ENCODE measurements at regions not wholly inside any gene's neighbourhood (a gene's known extent, or its start where the extent isn't known, plus 50 kb on each side); places are given as distances from the start of the nearest gene placed in this dataset.

DNA sequence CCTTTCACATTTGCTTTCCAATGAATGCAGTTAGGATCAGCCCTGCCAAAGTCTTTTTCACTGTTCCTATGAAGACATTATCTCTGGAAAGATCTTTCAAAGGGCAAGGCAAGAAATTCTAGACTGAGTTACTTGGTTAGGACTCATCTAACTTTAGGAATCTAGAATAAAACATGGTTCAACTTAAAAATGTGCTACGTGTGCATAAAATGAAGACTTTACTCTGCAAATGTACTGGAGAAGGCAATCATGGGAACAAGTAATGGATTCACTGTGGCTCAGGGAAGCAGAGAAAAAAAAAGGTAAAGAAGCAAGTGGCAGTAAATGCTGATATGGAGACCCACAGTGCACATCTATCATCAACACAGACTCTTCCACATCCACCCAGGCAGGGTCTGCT lies 297.4 kb downstream of the HNRNPD start:
- no peak for FAIRE-seq

GRCh38 chr4:82071951-82072350 lies 301.8 kb downstream of the HNRNPD start:
- FAIRE-seq: no peak

DNA sequence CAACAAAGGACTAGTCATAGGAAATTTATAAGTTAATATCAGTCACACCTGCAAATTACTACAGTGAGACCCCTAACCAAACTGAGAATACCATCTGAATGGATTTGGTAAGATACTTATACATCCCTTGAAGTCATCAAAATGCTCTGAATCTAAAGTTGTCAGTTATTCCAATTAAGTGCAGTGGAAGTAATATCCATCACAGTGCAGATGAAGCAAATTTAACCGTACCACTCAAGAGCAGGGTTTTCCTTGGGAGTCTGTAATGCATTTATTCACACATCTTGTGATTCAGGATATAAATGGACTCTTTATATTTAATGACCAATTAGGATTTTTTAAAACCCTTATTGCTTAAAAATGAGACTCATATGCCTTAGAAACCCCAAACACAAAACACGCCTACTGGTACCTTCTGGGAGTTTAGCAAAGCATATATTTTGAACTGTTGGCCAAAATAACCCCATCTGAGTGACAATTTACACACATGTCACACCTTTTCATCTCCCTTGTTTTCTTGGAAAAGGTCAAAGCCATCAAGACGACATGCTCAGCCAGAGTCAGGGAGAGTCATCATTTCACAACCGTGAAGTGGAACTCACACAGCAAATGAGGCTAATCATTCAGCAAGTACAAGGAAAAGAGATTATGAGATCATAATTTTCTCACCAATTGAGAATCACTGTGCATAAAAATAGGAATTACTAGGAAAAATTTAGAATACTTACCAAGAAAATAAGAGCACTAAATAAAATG lies 303.7 kb downstream of the HNRNPD start:
- FAIRE-seq: no peak

GRCh38 chr4:82063017-82063416 lies 310.8 kb downstream of the HNRNPD start:
- no peak for FAIRE-seq

DNA sequence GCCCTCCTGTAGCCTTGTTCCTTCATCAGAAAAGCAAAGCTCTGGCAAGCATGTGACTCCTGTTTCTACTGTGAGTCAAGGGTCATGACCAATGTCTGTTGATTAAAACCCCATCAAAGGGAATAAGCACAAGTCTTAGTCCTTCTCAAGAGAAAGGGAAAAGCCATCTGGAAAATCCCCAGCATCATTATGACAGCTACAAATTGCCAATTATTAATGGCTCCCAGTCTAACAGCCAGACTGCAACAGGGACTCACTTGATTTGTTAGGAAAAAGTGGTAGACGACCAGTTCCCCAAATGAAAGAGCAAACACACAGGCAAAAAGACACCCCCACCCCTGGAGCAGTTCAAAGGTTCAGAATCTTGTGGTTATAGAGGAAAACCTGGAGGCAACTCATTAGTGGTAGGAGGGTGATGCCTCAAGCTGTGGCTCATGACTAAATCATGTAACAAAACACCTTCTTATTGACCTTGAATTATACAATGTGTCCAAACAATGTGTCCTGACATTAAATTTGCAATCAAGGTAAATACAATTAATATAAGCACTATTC lies 315.7 kb downstream of the HNRNPD start:
- no peak for FAIRE-seq

- FAIRE-seq: no peak
These were observed 318.6 kb downstream of the HNRNPD start for GRCh38 chr4:82055156-82055555.

DNA sequence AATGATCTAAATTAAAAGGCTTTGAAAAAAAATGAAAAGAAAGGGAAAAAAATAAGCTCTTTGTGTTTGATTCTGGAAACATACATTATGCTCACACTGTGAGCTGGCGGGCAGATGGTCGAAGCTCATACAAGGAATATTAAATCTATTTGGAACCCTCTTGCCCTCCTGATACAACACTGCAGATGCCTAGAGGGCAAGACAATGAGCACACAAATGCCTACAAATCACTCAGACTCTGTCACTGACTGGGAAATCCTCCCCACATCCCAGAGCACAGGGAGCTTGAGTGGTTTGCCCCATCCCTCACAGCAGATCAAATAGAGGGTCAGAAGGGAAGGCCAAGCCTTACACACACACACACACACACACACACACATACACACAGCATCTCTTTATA lies 320.4 kb downstream of the HNRNPD start:
- no peak for FAIRE-seq

- no peak for FAIRE-seq
These were observed 323.0 kb downstream of the HNRNPD start for GRCh38 chr4:82050796-82051195.

GRCh38 chr4:82049294-82049693 lies 324.5 kb downstream of the HNRNPD start:
- no peak for FAIRE-seq

GRCh38 chr4:82047731-82048130 lies 326.1 kb downstream of the HNRNPD start:
- no peak for FAIRE-seq

DNA sequence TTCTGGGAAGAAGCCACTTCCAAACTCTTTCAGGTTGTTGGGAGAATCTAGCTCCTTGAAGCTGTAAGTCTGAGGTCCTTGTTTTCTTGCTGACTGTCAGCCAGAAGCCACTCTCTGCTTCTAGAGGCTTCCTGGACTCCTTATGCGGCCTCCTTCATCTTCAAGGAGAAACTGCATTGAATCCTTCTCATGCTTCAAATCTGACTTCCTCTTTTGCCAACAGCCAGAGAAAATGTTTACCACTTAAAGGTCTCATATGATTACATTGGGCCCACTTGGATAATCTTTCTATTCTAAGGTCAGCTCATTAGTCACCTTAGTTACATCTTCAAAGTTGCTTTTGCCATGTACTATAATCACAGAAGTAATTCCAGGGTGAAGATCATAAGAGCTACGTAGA lies 327.0 kb downstream of the HNRNPD start:
- FAIRE-seq: no peak

GRCh38 chr4:82045267-82045666 lies 328.5 kb downstream of the HNRNPD start:
- FAIRE-seq: no peak

- no peak for FAIRE-seq
These were observed 329.4 kb downstream of the HNRNPD start for GRCh38 chr4:82044141-82044993.

- FAIRE-seq: no peak
These were observed 330.0 kb downstream of the HNRNPD start for GRCh38 chr4:82043809-82044137.

DNA sequence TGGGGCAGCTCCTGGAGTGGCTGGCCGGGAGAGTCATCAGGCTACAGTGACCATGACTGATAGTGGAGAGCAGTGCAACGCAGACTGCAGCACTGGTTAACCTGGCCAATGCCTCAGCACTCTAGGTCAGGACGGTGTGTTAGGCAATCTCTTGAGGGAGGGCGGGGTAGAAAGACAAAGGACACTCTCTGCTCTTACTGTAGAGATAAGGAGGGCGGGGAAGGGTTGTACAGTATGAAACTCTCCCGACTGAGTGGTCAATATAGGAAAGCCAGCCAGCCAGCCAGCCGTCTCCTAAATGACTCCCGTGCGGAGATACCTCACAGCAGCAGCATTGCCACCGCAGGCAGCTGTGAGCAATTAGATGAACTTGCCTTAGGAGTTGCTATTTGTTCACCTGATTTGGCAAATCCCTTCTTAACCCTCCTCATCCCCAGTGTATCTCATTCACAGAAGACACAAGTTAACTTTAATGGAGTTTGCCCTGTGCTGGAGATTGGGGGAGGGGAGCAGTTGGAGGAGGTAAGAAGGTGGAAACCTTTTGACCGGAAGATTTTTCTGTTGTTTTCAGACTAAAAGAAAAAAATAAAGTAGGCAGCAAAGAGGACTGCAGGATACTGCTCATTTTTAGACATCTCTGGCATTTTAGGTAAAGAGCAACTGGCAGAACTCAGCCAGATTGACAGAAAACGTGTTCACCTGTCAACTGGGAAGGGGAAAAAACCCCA lies 330.5 kb downstream of the HNRNPD start:
- FAIRE-seq: no peak

GRCh38 chr4:82042042-82042441 lies 331.7 kb downstream of the HNRNPD start:
- no peak for FAIRE-seq

GRCh38 chr4:82038936-82039335 lies 334.9 kb downstream of the HNRNPD start:
- no peak for FAIRE-seq

DNA sequence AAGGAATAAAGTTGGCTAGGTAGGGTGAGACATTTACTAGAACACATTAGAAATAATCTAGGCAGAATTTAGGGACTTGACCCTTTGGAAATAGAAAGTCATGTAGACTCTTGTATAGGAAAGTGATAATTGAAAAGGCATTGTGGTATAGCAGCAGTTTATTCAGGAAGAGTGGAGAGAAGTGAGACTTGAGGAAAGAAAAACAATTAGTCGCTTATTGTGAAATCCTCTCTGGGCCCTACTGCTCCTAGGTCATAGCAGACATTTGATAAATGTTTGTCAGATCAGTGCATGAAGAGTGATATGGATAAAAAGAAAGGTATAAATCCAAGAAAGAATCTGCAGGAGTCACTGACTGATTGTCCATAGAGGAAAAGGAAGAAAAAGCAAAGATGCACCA lies 337.6 kb downstream of the HNRNPD start:
- no peak for FAIRE-seq

- FAIRE-seq: no peak
These were observed 338.9 kb downstream of the HNRNPD start for GRCh38 chr4:82034878-82035277.

- no peak for FAIRE-seq
These were observed 339.9 kb downstream of the HNRNPD start for GRCh38 chr4:82033862-82034261.

GRCh38 chr4:82031376-82031927 lies 342.3 kb downstream of the HNRNPD start:
- no peak for FAIRE-seq

DNA sequence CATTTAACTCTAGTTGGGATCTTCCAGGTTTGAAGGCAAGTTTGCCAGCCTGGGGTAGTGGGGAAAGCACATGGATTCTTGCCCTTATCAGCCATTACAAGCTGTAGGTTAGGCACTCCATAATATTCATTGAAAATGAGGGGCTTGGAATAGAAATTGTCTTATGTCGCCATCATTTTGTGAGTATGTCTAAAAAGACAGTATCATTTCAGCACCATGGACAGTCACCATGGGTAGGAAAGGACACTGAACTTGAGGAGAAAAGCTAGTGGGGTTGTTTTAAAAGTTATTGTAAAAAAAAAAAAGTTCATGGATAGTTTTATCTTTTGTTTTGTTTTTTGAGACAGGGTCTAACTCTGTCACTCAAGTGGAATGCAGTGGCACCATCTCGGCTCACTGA lies 356.1 kb downstream of the HNRNPD start:
- no peak for FAIRE-seq

DNA sequence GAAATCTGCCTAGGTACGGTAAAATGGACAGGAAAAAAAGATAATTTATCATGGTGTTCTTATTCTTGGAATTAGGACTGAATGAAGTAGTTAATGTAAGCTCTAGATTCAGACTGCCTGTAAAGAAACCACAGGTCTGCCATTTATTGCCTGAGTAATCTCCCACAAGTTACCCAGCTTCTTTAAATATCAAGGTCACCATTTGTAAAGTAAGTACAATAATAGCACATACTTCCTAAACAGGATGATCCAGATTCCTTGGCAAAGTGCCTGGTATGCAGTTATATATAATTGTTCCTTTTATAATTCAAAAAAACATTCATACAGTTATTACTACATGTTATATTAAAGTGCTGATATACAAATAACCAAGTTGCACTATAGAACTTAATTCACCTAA lies 368.6 kb downstream of the HNRNPD start:
- FAIRE-seq: no peak

All from colon (tissue), 2 donors.